Liver (tissue), 8 donors: ENCODE measurements at regions not wholly inside any gene's neighbourhood (a gene's known extent, or its start where the extent isn't known, plus 50 kb on each side); places are given as distances from the start of the nearest gene placed in this dataset.

Source experiments
- DNase-seq: peaks from one replicate; pipeline ENCODE4 v3.0.0-alpha.2; 2017; ENCODE audit warnings: low spot score
- H3K27ac ChIP-seq, 2 donors: one replicate each; pipeline ENCODE4 v1.7.0; 2013; ENCODE audit warnings: inconsistent platforms in 2 of 2, low read length in 2 of 2, control low read depth in 1 of 2, low read depth in 1 of 2, mild to moderate bottlenecking in 1 of 2
- H3K27me3 ChIP-seq, 4 donors: one replicate each; pipeline versions ENCODE4 v1.6.1 to v1.7.0; 2013; ENCODE audit warnings: low read length in 3 of 4, inconsistent platforms in 1 of 4, mild to moderate bottlenecking in 1 of 4, moderate library complexity in 1 of 4; ENCODE audit not compliant: control insufficient read depth in 4 of 4, insufficient read depth in 4 of 4
- H3K36me3 ChIP-seq, 4 donors: one replicate each; pipeline versions ENCODE4 v1.6.1 to v1.7.0; 2013; ENCODE audit warnings: low read length in 3 of 4, mild to moderate bottlenecking in 3 of 4, low read depth in 1 of 4, moderate library complexity in 1 of 4; ENCODE audit not compliant: control insufficient read depth in 4 of 4, insufficient read depth in 3 of 4
- H3K4me1 ChIP-seq, 4 donors: one replicate each; pipeline versions ENCODE4 v1.6.1 to v1.7.0; 2013; ENCODE audit warnings: low read length in 3 of 4, mild to moderate bottlenecking in 3 of 4, moderate library complexity in 1 of 4; ENCODE audit not compliant: control insufficient read depth in 4 of 4, insufficient read depth in 4 of 4
- H3K4me3 ChIP-seq, 3 donors: one replicate each; pipeline versions ENCODE4 v1.6.1 to v1.7.0; 2013; ENCODE audit warnings: low read length in 3 of 3, control low read depth in 1 of 3, low read depth in 1 of 3, mild to moderate bottlenecking in 1 of 3
- H3K9ac ChIP-seq, 2 donors: one replicate each; pipeline ENCODE4 v1.7.0; 2013; ENCODE audit warnings: low read length in 2 of 2, mild to moderate bottlenecking in 2 of 2, moderate library complexity in 2 of 2, control low read depth in 1 of 2, low read depth in 1 of 2
- H3K9me3 ChIP-seq, 4 donors: one replicate each; pipeline versions ENCODE4 v1.6.1 to v1.7.0; 2013; ENCODE audit warnings: low read length in 3 of 4; ENCODE audit not compliant: control insufficient read depth in 4 of 4
- EGR1 ChIP-seq, 2 donors: IDR thresholded peaks; 2 replicates each; pipeline ENCODE4 v1.6.1; 2016 to 2018; ENCODE audit warnings: antibody characterized with exemption in 2 of 2, low read depth in 2 of 2
- FOXA1 ChIP-seq: IDR thresholded peaks from 2 replicates; pipeline ENCODE4 v1.6.1; 2016; ENCODE audit warnings: antibody characterized with exemption
- FOXA2 ChIP-seq: IDR thresholded peaks from 2 replicates; pipeline ENCODE4 v1.6.1; 2016; ENCODE audit warnings: antibody characterized with exemption
- GABPA ChIP-seq, 2 donors: IDR thresholded peaks in 1 of 2; conservative IDR thresholded peaks in 1 of 2; 2 replicates each; pipeline ENCODE4 v1.6.1; 2016; ENCODE audit warnings: antibody characterized with exemption in 2 of 2, mild to moderate bottlenecking in 1 of 2, moderate library complexity in 1 of 2
- HNF4A ChIP-seq, 2 donors: conservative IDR thresholded peaks; 2 replicates each; pipeline ENCODE4 v1.6.1; 2016; ENCODE audit warnings: antibody characterized with exemption in 2 of 2, mild to moderate bottlenecking in 2 of 2
- HNF4G ChIP-seq: IDR thresholded peaks from 2 replicates; pipeline ENCODE4 v1.6.1; 2016; ENCODE audit warnings: antibody characterized with exemption
- JUND ChIP-seq, 2 donors: IDR thresholded peaks; 2 replicates each; pipeline ENCODE4 v1.6.1; 2016; ENCODE audit warnings: antibody characterized with exemption in 2 of 2
- NR2F2 ChIP-seq: IDR thresholded peaks from 2 replicates; pipeline ENCODE4 v1.6.1; 2016; ENCODE audit warnings: antibody characterized with exemption
- RAD21 ChIP-seq, 2 donors: IDR thresholded peaks; 2 replicates each; pipeline ENCODE4 v1.6.1; 2016; ENCODE audit warnings: antibody characterized with exemption in 2 of 2, mild to moderate bottlenecking in 2 of 2
- RXRA ChIP-seq, 2 donors: IDR thresholded peaks; 2 replicates each; pipeline ENCODE4 v1.6.1; 2017 to 2018; ENCODE audit warnings: antibody characterized with exemption in 2 of 2, mild to moderate bottlenecking in 1 of 2
- SP1 ChIP-seq: IDR thresholded peaks from 2 replicates; pipeline ENCODE4 v1.6.1; 2018; ENCODE audit warnings: antibody characterized with exemption, mild to moderate bottlenecking
- TAF1 ChIP-seq: conservative IDR thresholded peaks from 2 replicates; pipeline ENCODE4 v1.6.1; 2016; ENCODE audit warnings: antibody characterized with exemption, mild to moderate bottlenecking
- YY1 ChIP-seq: IDR thresholded peaks from 2 replicates; pipeline ENCODE4 v1.6.1; 2016; ENCODE audit warnings: antibody characterized with exemption, mild to moderate bottlenecking
- WGBS: extraction: QIAGEN DNeasy Blood & Tissue Kit; methylation state at CpG from one replicate; pipeline ENCODE4 v1.1.7; 2013; 5-methylcytosine and 5-hydroxymethylcytosine counted together
- TF ChIP-seq, protein P1 (sequence below): IDR thresholded peaks from 2 replicates; pipeline ENCODE4 v1.6.1; 2016; ENCODE audit warnings: antibody characterized with exemption
- TF ChIP-seq, protein P2 (sequence below): IDR thresholded peaks from 2 replicates; pipeline ENCODE4 v1.6.1; 2016; ENCODE audit warnings: antibody characterized with exemption
- TF ChIP-seq, protein P3 (sequence below): IDR thresholded peaks from 2 replicates; pipeline ENCODE4 v1.6.1; 2016; ENCODE audit warnings: antibody characterized with exemption
- TF ChIP-seq, protein P4 (sequence below): IDR thresholded peaks from 2 replicates; pipeline ENCODE4 v1.6.1; 2016; ENCODE audit warnings: antibody characterized with exemption, mild to moderate bottlenecking
- TF ChIP-seq, protein P5 (sequence below): fragments of 150-350 bp; IDR thresholded peaks from 2 replicates; pipeline ENCODE4 v1.5.1; 2017; ENCODE audit warnings: improper control_type of control experiment, low read depth, low read length; ENCODE audit not compliant: missing input control
- donor health status: healthy.
- donor health status: healthy.
- donor health status: healthy.
- donor health status: healthy.
- donor health status: healthy.

DNA sequence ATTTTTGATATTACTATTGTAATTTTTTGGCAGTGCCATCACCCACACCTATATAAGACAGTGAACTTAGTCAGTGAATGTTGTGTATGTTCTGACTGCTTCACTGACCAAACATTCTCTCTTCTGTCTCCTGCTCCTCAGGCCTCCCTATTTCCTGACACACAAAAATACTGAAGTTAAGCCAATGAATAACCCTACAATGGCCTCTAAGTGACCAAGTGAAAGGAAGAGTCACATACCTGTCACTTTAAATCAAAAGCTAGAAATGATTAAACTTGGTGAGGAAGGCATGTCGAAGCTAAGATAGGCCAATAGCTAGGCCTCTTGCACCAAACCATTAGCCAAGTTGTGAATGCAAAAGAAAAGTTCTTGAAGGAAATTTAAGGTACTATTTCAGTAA, 151.9 kb downstream of the RND3 start:
- Histone ChIP-seq H3K4me1 (peaks cover 0 to 4% (median 0%) of the 10 kb centered on the region in 4 donors), H3K27me3 (no peaks in the 10 kb centered on the region), H3K36me3 (no peaks in the 10 kb centered on the region), H3K4me3 (no peak overlapping the region), H3K9me3 (no peaks in the 10 kb centered on the region), H3K27ac (no peak overlapping the region), H3K9ac (no peak overlapping the region)
- no peak for TF ChIP-seq HNF4A (conservative IDR thresholded peaks at IDR 0.05)
- TF ChIP-seq JUND (IDR thresholded peaks at IDR 0.05): no peak
- TF ChIP-seq TAF1: no peak
- no peak for TF ChIP-seq RXRA (IDR thresholded peaks at IDR 0.05)
- TF ChIP-seq RAD21 (IDR thresholded peaks at IDR 0.05): no peak
- TF ChIP-seq, protein P1, sequence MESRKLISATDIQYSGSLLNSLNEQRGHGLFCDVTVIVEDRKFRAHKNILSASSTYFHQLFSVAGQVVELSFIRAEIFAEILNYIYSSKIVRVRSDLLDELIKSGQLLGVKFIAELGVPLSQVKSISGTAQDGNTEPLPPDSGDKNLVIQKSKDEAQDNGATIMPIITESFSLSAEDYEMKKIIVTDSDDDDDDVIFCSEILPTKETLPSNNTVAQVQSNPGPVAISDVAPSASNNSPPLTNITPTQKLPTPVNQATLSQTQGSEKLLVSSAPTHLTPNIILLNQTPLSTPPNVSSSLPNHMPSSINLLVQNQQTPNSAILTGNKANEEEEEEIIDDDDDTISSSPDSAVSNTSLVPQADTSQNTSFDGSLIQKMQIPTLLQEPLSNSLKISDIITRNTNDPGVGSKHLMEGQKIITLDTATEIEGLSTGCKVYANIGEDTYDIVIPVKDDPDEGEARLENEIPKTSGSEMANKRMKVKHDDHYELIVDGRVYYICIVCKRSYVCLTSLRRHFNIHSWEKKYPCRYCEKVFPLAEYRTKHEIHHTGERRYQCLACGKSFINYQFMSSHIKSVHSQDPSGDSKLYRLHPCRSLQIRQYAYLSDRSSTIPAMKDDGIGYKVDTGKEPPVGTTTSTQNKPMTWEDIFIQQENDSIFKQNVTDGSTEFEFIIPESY: no peak
- TF ChIP-seq FOXA1: no peak
- TF ChIP-seq, protein P2, sequence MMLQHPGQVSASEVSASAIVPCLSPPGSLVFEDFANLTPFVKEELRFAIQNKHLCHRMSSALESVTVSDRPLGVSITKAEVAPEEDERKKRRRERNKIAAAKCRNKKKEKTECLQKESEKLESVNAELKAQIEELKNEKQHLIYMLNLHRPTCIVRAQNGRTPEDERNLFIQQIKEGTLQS: no peak
- no peak for TF ChIP-seq GABPA (IDR thresholded peaks at IDR 0.05 in 1 of 2, conservative IDR thresholded peaks at IDR 0.05 in 1 of 2)
- no peak for TF ChIP-seq YY1
- TF ChIP-seq, protein P3, sequence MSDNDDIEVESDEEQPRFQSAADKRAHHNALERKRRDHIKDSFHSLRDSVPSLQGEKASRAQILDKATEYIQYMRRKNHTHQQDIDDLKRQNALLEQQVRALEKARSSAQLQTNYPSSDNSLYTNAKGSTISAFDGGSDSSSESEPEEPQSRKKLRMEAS: no peak
- TF ChIP-seq, protein P4, sequence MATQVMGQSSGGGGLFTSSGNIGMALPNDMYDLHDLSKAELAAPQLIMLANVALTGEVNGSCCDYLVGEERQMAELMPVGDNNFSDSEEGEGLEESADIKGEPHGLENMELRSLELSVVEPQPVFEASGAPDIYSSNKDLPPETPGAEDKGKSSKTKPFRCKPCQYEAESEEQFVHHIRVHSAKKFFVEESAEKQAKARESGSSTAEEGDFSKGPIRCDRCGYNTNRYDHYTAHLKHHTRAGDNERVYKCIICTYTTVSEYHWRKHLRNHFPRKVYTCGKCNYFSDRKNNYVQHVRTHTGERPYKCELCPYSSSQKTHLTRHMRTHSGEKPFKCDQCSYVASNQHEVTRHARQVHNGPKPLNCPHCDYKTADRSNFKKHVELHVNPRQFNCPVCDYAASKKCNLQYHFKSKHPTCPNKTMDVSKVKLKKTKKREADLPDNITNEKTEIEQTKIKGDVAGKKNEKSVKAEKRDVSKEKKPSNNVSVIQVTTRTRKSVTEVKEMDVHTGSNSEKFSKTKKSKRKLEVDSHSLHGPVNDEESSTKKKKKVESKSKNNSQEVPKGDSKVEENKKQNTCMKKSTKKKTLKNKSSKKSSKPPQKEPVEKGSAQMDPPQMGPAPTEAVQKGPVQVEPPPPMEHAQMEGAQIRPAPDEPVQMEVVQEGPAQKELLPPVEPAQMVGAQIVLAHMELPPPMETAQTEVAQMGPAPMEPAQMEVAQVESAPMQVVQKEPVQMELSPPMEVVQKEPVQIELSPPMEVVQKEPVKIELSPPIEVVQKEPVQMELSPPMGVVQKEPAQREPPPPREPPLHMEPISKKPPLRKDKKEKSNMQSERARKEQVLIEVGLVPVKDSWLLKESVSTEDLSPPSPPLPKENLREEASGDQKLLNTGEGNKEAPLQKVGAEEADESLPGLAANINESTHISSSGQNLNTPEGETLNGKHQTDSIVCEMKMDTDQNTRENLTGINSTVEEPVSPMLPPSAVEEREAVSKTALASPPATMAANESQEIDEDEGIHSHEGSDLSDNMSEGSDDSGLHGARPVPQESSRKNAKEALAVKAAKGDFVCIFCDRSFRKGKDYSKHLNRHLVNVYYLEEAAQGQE: no peak
- TF ChIP-seq SP1: no peak
- no peak for TF ChIP-seq NR2F2
- no peak for TF ChIP-seq HNF4G
- TF ChIP-seq FOXA2: no peak
- TF ChIP-seq, protein P5, sequence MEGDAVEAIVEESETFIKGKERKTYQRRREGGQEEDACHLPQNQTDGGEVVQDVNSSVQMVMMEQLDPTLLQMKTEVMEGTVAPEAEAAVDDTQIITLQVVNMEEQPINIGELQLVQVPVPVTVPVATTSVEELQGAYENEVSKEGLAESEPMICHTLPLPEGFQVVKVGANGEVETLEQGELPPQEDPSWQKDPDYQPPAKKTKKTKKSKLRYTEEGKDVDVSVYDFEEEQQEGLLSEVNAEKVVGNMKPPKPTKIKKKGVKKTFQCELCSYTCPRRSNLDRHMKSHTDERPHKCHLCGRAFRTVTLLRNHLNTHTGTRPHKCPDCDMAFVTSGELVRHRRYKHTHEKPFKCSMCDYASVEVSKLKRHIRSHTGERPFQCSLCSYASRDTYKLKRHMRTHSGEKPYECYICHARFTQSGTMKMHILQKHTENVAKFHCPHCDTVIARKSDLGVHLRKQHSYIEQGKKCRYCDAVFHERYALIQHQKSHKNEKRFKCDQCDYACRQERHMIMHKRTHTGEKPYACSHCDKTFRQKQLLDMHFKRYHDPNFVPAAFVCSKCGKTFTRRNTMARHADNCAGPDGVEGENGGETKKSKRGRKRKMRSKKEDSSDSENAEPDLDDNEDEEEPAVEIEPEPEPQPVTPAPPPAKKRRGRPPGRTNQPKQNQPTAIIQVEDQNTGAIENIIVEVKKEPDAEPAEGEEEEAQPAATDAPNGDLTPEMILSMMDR: no peak
- no peak for TF ChIP-seq EGR1 (IDR thresholded peaks at IDR 0.05; ENCODE audit: low read depth in 2 of 2)
- 83% methylated on average over 1 of the region's 1 CpG for WGBS
- no peak for DNase-seq
